Calu3 (cell line): ENCODE measurements at regions not wholly inside any gene's neighbourhood (a gene's known extent, or its start where the extent isn't known, plus 50 kb on each side); places are given as distances from the start of the nearest gene placed in this dataset.

ENCODE experiments used
- BruUV-seq: library from RNA; stranded (reverse); fragments of 400-500 nt; replicated peaks from 2 replicates; lab custom pipeline; 2021; lab: Mats Ljungman, UMichigan
- CTCF ChIA-PET: fragments of 300-600 bp; sonication (Branson Sonifier 250); formaldehyde crosslinking; loops from one replicate; lab custom pipeline; 2022; ENCODE audit warnings: antibody characterized with exemption; lab: Charles Lee
- DNase-seq: peaks from one replicate; pipeline ENCODE4 v3.0.0; 2022
- H3K27ac Mint-ChIP-seq: one replicate; pipeline ENCODE4 v1.8.0; 2022; ENCODE audit warnings: mixed read lengths; ENCODE audit not compliant: unreplicated experiment
- H3K27me3 Mint-ChIP-seq: one replicate; pipeline ENCODE4 v1.8.0; 2022; ENCODE audit warnings: mixed read lengths; ENCODE audit not compliant: unreplicated experiment
- H3K36me3 Mint-ChIP-seq: one replicate; pipeline ENCODE4 v1.8.0; 2022; ENCODE audit warnings: mild to moderate bottlenecking, moderate library complexity, mixed read lengths; ENCODE audit not compliant: insufficient read depth, unreplicated experiment
- H3K4me1 Mint-ChIP-seq: one replicate; pipeline ENCODE4 v1.8.0; 2022; ENCODE audit warnings: mild to moderate bottlenecking, low read depth, mixed read lengths; ENCODE audit not compliant: unreplicated experiment
- H3K4me3 Mint-ChIP-seq: one replicate; pipeline ENCODE4 v1.8.0; 2022; ENCODE audit warnings: mild to moderate bottlenecking, low read depth, moderate library complexity, mixed read lengths; ENCODE audit not compliant: unreplicated experiment
- H3K9me3 Mint-ChIP-seq: one replicate; pipeline ENCODE4 v1.8.0; 2022; ENCODE audit warnings: low read depth, mixed read lengths; ENCODE audit not compliant: unreplicated experiment
- intact Hi-C: fragments of 100-400 bp; cut with micrococcal nuclease; formaldehyde crosslinking; loops from one replicate; pipeline ENCODE4 v1.10.0; 2022; ENCODE audit not compliant: unreplicated experiment
- TF ChIP-seq, protein P1 (sequence below): fragments of 200-600 bp; IDR thresholded peaks from one replicate; pipeline ENCODE4 v1.8.0; 2022; ENCODE audit warnings: antibody characterized with exemption; ENCODE audit not compliant: unreplicated experiment

- Mint-ChIP-seq H3K27me3 (peaks cover 89% of the 10 kb centered on the region), H3K9me3 (no peaks in the 10 kb centered on the region), H3K4me1 (no peaks in the 10 kb centered on the region), H3K4me3 (no peak overlapping the region), H3K36me3 (no peaks in the 10 kb centered on the region), H3K27ac (no peak overlapping the region)
- no TSS peak for BruUV-seq
- CTCF ChIA-PET = interaction anchor here (0.6 kb wide), 1 partner anchor 56 kb away, joined by 7 read pairs; no protein-coding TSS in a partner anchor
- no peak for DNase-seq
- TF ChIP-seq, protein P1, sequence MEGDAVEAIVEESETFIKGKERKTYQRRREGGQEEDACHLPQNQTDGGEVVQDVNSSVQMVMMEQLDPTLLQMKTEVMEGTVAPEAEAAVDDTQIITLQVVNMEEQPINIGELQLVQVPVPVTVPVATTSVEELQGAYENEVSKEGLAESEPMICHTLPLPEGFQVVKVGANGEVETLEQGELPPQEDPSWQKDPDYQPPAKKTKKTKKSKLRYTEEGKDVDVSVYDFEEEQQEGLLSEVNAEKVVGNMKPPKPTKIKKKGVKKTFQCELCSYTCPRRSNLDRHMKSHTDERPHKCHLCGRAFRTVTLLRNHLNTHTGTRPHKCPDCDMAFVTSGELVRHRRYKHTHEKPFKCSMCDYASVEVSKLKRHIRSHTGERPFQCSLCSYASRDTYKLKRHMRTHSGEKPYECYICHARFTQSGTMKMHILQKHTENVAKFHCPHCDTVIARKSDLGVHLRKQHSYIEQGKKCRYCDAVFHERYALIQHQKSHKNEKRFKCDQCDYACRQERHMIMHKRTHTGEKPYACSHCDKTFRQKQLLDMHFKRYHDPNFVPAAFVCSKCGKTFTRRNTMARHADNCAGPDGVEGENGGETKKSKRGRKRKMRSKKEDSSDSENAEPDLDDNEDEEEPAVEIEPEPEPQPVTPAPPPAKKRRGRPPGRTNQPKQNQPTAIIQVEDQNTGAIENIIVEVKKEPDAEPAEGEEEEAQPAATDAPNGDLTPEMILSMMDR = no peak
- intact Hi-C loops = no loop called here
Measured at GRCh38 chr22:49634006-49634772, 193.5 kb downstream of the BRD1 start.

GRCh38 chr22:49633010-49633324 is 194.7 kb downstream of the BRD1 start:
- CTCF ChIA-PET = interaction anchor here (0.7 to 4.1 kb wide), 4 partner anchors 13 to 199 kb away, joined by 3 to 20 read pairs (median 4); no protein-coding TSS in a partner anchor
- no peak overlapping the region for H3K27ac Mint-ChIP-seq
- no peaks in the 10 kb centered on the region for H3K4me1 Mint-ChIP-seq
- no peak for DNase-seq
- no TSS peak for BruUV-seq
- peaks cover 89% of the 10 kb centered on the region for H3K27me3 Mint-ChIP-seq
- H3K9me3 Mint-ChIP-seq = no peaks in the 10 kb centered on the region
- H3K36me3 Mint-ChIP-seq = peaks cover 3% of the 10 kb centered on the region
- TF ChIP-seq, protein P1 = no peak
- H3K4me3 Mint-ChIP-seq = peak overlapping the region; percentile 42
- intact Hi-C loops = loop anchor here (2.0 kb wide), 1 partner anchor 198 kb away; no protein-coding TSS in a partner anchor

GRCh38 chr22:49632199-49633009 is 195.3 kb downstream of the BRD1 start:
- H3K9me3 Mint-ChIP-seq = no peaks in the 10 kb centered on the region
- H3K4me1 Mint-ChIP-seq = no peaks in the 10 kb centered on the region
- TF ChIP-seq, protein P1 = peak; percentile 92
- H3K4me3 Mint-ChIP-seq = peak overlapping the region; percentile 42
- H3K27ac Mint-ChIP-seq = no peak overlapping the region
- CTCF ChIA-PET = interaction anchor here (0.7 to 4.1 kb wide), 5 partner anchors 12 to 198 kb away, joined by 3 to 20 read pairs (median 3); no protein-coding TSS in a partner anchor
- intact Hi-C loops = loop anchor here (2.0 kb wide), 1 partner anchor 198 kb away; no protein-coding TSS in a partner anchor
- peaks cover 3% of the 10 kb centered on the region for H3K36me3 Mint-ChIP-seq
- BruUV-seq = no TSS peak
- DNase-seq = peak; percentile 80
- H3K27me3 Mint-ChIP-seq = peaks cover 89% of the 10 kb centered on the region

DNA sequence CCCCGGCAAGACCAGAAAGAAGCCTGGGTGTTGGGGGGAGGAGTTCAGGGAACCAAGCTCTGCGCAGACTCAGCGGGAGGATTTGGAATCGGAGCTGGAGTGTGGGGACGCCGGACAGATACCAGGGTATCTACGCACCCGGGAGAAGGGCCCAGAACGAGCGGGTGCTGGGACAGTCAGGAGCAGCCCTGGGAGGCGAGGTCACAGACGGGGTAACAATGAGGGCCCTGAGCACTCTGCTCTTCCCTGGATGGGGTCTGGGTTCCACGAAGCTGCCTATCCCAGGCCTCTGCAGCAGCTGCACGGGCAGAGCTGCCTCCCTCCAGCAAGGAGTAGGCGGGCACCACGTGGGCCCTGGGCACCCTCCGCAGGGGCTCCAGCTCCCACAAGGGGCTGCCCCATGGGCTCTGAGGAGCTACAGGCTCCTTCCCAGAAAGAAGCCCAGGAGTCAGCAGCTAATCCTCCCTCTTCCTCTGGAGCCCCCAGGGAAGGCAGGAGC is 197.2 kb downstream of the BRD1 start:
- TF ChIP-seq, protein P1 = no peak
- H3K4me3 Mint-ChIP-seq = no peak overlapping the region
- intact Hi-C loops = no loop called here
- H3K4me1 Mint-ChIP-seq = no peaks in the 10 kb centered on the region
- CTCF ChIA-PET = interaction anchor here (4.1 kb wide), 1 partner anchor 196 kb away, joined by 20 read pairs; no protein-coding TSS in a partner anchor
- DNase-seq = no peak
- no TSS peak for BruUV-seq
- peaks cover 3% of the 10 kb centered on the region for H3K36me3 Mint-ChIP-seq
- peaks cover 91% of the 10 kb centered on the region for H3K27me3 Mint-ChIP-seq
- no peaks in the 10 kb centered on the region for H3K9me3 Mint-ChIP-seq
- no peak overlapping the region for H3K27ac Mint-ChIP-seq
